T-helper 1 cell treated with Interleukin-12 subunit alpha and Interleukin-12 subunit beta and Interleukin-4 antibody, amounts not matched to agents 30 μg/mL and 1 μg/mL, for 36 hours (primary cell): ENCODE measurements at regions not wholly inside any gene's neighbourhood (a gene's known extent, or its start where the extent isn't known, plus 50 kb on each side); places are given as distances from the start of the nearest gene placed in this dataset.

Source experiments
- H3K27ac Mint-ChIP-seq: one replicate; pipeline ENCODE4 v1.8.0; 2021; ENCODE audit warnings: mild to moderate bottlenecking, mixed read lengths
- H3K27me3 Mint-ChIP-seq: one replicate; pipeline ENCODE4 v1.8.0; 2021; ENCODE audit warnings: low read depth, mixed read lengths
- H3K36me3 Mint-ChIP-seq: one replicate; pipeline ENCODE4 v1.8.0; 2021; ENCODE audit warnings: low read depth, mixed read lengths
- H3K4me1 Mint-ChIP-seq: one replicate; pipeline ENCODE4 v1.8.0; 2021; ENCODE audit warnings: low read depth, mixed read lengths
- H3K4me3 Mint-ChIP-seq: one replicate; pipeline ENCODE4 v1.8.0; 2021; ENCODE audit warnings: mild to moderate bottlenecking, moderate library complexity, mixed read lengths
- H3K9me3 Mint-ChIP-seq: one replicate; pipeline ENCODE4 v1.8.0; 2021; ENCODE audit warnings: mixed read lengths

- H3K4me1 Mint-ChIP-seq: no peaks in the 10 kb centered on the region
Observed at GRCh38 chr1:29809446-29810120, 573.3 kb downstream of the PTPRU start.

GRCh38 chr1:29808141-29808995, 572.0 kb downstream of the PTPRU start:
- Mint-ChIP-seq H3K4me3 (no peak overlapping the region), H3K9me3 (no peaks in the 10 kb centered on the region), H3K4me1 (no peaks in the 10 kb centered on the region), H3K27me3 (peaks cover 3% of the 10 kb centered on the region), H3K27ac (no peak overlapping the region), H3K36me3 (no peaks in the 10 kb centered on the region)

More at GRCh38 chr1:29809446-29810120, 573.3 kb downstream of the PTPRU start:
- no peaks in the 10 kb centered on the region for H3K9me3 Mint-ChIP-seq
- H3K36me3 Mint-ChIP-seq: no peaks in the 10 kb centered on the region
- no peak overlapping the region for H3K27ac Mint-ChIP-seq
- H3K4me3 Mint-ChIP-seq: no peak overlapping the region
- peaks cover 7% of the 10 kb centered on the region for H3K27me3 Mint-ChIP-seq

- H3K4me3 Mint-ChIP-seq: no peak overlapping the region
- H3K36me3 Mint-ChIP-seq: no peaks in the 10 kb centered on the region
- no peaks in the 10 kb centered on the region for H3K9me3 Mint-ChIP-seq
- no peaks in the 10 kb centered on the region for H3K4me1 Mint-ChIP-seq
- H3K27me3 Mint-ChIP-seq: peaks cover 3% of the 10 kb centered on the region
- H3K27ac Mint-ChIP-seq: no peak overlapping the region
Observed at GRCh38 chr1:29807689-29808088, 571.4 kb downstream of the PTPRU start.

- Mint-ChIP-seq H3K27me3 (no peaks in the 10 kb centered on the region), H3K9me3 (no peaks in the 10 kb centered on the region), H3K27ac (no peak overlapping the region), H3K4me1 (no peaks in the 10 kb centered on the region), H3K36me3 (no peaks in the 10 kb centered on the region), H3K4me3 (no peak overlapping the region)
Observed at GRCh38 chr1:29806646-29807319, 570.5 kb downstream of the PTPRU start.

- H3K4me3 Mint-ChIP-seq: no peak overlapping the region
- H3K27ac Mint-ChIP-seq: no peak overlapping the region
- no peaks in the 10 kb centered on the region for H3K27me3 Mint-ChIP-seq
- H3K4me1 Mint-ChIP-seq: no peaks in the 10 kb centered on the region
- H3K36me3 Mint-ChIP-seq: no peaks in the 10 kb centered on the region
- H3K9me3 Mint-ChIP-seq: no peaks in the 10 kb centered on the region
Observed at GRCh38 chr1:29805896-29806160, 569.5 kb downstream of the PTPRU start.

GRCh38 chr1:29805122-29805895, 569.0 kb downstream of the PTPRU start:
- Mint-ChIP-seq H3K4me1 (no peaks in the 10 kb centered on the region), H3K4me3 (no peak overlapping the region), H3K27me3 (no peaks in the 10 kb centered on the region), H3K9me3 (no peaks in the 10 kb centered on the region), H3K36me3 (no peaks in the 10 kb centered on the region), H3K27ac (no peak overlapping the region)

GRCh38 chr1:29804181-29804899, 568.0 kb downstream of the PTPRU start:
- Mint-ChIP-seq H3K27ac (no peak overlapping the region), H3K9me3 (no peaks in the 10 kb centered on the region), H3K4me3 (no peak overlapping the region), H3K36me3 (no peaks in the 10 kb centered on the region), H3K27me3 (no peaks in the 10 kb centered on the region), H3K4me1 (no peaks in the 10 kb centered on the region)

- no peaks in the 10 kb centered on the region for H3K27me3 Mint-ChIP-seq
- no peaks in the 10 kb centered on the region for H3K9me3 Mint-ChIP-seq
- no peaks in the 10 kb centered on the region for H3K36me3 Mint-ChIP-seq
- H3K4me3 Mint-ChIP-seq: no peak overlapping the region
- no peaks in the 10 kb centered on the region for H3K4me1 Mint-ChIP-seq
- no peak overlapping the region for H3K27ac Mint-ChIP-seq
Observed at GRCh38 chr1:29803486-29803885, 567.2 kb downstream of the PTPRU start.

GRCh38 chr1:29802181-29803068, 566.1 kb downstream of the PTPRU start:
- no peaks in the 10 kb centered on the region for H3K36me3 Mint-ChIP-seq
- no peak overlapping the region for H3K27ac Mint-ChIP-seq
- H3K27me3 Mint-ChIP-seq: no peaks in the 10 kb centered on the region

GRCh38 chr1:29801561-29801973, 565.2 kb downstream of the PTPRU start:
- Mint-ChIP-seq H3K4me1 (no peaks in the 10 kb centered on the region), H3K4me3 (no peak overlapping the region), H3K36me3 (no peaks in the 10 kb centered on the region), H3K27ac (no peak overlapping the region), H3K27me3 (no peaks in the 10 kb centered on the region), H3K9me3 (no peaks in the 10 kb centered on the region)

More at GRCh38 chr1:29802181-29803068, 566.1 kb downstream of the PTPRU start:
- Mint-ChIP-seq H3K4me1 (no peaks in the 10 kb centered on the region), H3K9me3 (no peaks in the 10 kb centered on the region), H3K4me3 (no peak overlapping the region)

GRCh38 chr1:29801003-29801402, 564.7 kb downstream of the PTPRU start:
- peaks cover 1% of the 10 kb centered on the region for H3K9me3 Mint-ChIP-seq
- H3K27me3 Mint-ChIP-seq: no peaks in the 10 kb centered on the region
- no peak overlapping the region for H3K4me3 Mint-ChIP-seq
- no peak overlapping the region for H3K27ac Mint-ChIP-seq
- H3K36me3 Mint-ChIP-seq: no peaks in the 10 kb centered on the region
- no peaks in the 10 kb centered on the region for H3K4me1 Mint-ChIP-seq

- Mint-ChIP-seq H3K27ac (no peak overlapping the region), H3K27me3 (no peaks in the 10 kb centered on the region), H3K4me3 (no peak overlapping the region), H3K4me1 (no peaks in the 10 kb centered on the region), H3K36me3 (no peaks in the 10 kb centered on the region), H3K9me3 (peaks cover 6% of the 10 kb centered on the region)
Observed at GRCh38 chr1:29800522-29800956, 564.2 kb downstream of the PTPRU start.

- H3K9me3 Mint-ChIP-seq: peaks cover 8% of the 10 kb centered on the region
- no peaks in the 10 kb centered on the region for H3K36me3 Mint-ChIP-seq
- no peak overlapping the region for H3K27ac Mint-ChIP-seq
- no peak overlapping the region for H3K4me3 Mint-ChIP-seq
- H3K27me3 Mint-ChIP-seq: no peaks in the 10 kb centered on the region
- H3K4me1 Mint-ChIP-seq: no peaks in the 10 kb centered on the region
Observed at GRCh38 chr1:29800120-29800519, 563.8 kb downstream of the PTPRU start.
